Esophagus squamous epithelium (tissue), 4 donors: ENCODE measurements at regions not wholly inside any gene's neighbourhood (a gene's known extent, or its start where the extent isn't known, plus 50 kb on each side); places are given as distances from the start of the nearest gene placed in this dataset.

Source experiments
- CTCF ChIP-seq, 6 experiments: fragments of 450-650 bp in 4 of 6; fragments of 200-600 bp in 2 of 6; sonication (generic) in 2 of 6; IDR thresholded peaks; one replicate each; pipeline ENCODE4 v1.5.1; 2016 to 2019; ENCODE audit warnings: antibody characterized with exemption in 6 of 6, mild to moderate bottlenecking in 4 of 6, moderate library complexity in 4 of 6
- POLR2A ChIP-seq, 4 donors: fragments of 450-650 bp; IDR thresholded peaks; one replicate each; pipeline ENCODE4 v1.6.1; 2017; ENCODE audit warnings: antibody characterized with exemption in 4 of 4, mild to moderate bottlenecking in 4 of 4, moderate library complexity in 3 of 4

DNA sequence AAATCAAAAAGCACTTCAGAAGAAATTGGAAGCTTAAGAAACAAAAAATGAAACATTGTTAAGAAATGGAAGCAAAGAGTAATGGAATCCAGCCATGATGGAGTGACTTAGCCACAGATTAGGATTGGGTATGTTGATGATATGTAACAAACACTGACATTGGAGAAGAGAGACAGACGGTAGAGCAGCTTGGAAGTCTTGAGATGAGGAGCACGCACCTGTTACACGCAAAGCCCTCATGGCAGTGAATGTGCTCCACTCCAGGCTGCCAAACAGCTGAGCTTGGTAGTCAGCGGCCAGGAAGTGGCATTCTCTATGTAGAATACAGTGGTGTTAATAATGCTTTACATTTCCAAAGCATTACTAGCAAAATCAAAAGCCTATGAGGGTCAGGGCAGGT lies 56.9 kb upstream of the GPRIN3 start:
- TF ChIP-seq POLR2A (IDR thresholded peaks at IDR 0.05) (no peak), CTCF (IDR thresholded peaks at IDR 0.05) (no peak)
